Naive thymus-derived CD8-positive, alpha-beta T cell (primary cell): ENCODE measurements at regions not wholly inside any gene's neighbourhood (a gene's known extent, or its start where the extent isn't known, plus 50 kb on each side); places are given as distances from the start of the nearest gene placed in this dataset.

Experiments
- ATAC-seq, 2 donors: fragments of 150-1000 bp; cut with Tn5 transposase in 1 of 2; sonication (Bioruptor Pico), chemical (Tn5 transposase) in 1 of 2; 1 replicate in 1 of 2; 2 replicates in 1 of 2; pipeline ENCODE4 v1.10.0; 2021; ENCODE audit warnings: mild to moderate bottlenecking in 2 of 2, moderate library complexity in 2 of 2
- POLR2A ChIA-PET: fragments of 350-600 bp; sonication (Branson Sonifier 250); formaldehyde crosslinking; loops from one replicate; lab custom pipeline; 2021; ENCODE audit warnings: antibody characterized with exemption; lab: Charles Lee
- DNase-seq, 10 donors: peaks; one replicate each; pipeline versions ENCODE4 v3.0.0 to v3.0.0-alpha.2; 2020 to 2022
- H3K27ac Mint-ChIP-seq, 10 donors: one replicate each; pipeline ENCODE4 v1.8.0; 2020 to 2022; ENCODE audit warnings: mild to moderate bottlenecking in 10 of 10, mixed read lengths in 10 of 10, moderate library complexity in 4 of 10, inconsistent platforms in 1 of 10
- H3K27me3 Mint-ChIP-seq, 5 donors: one replicate each; pipeline ENCODE4 v1.8.0; 2021 to 2022; ENCODE audit warnings: mixed read lengths in 5 of 5
- H3K36me3 Mint-ChIP-seq, 3 donors: one replicate each; pipeline ENCODE4 v1.8.0; 2020 to 2022; ENCODE audit warnings: mixed read lengths in 3 of 3, mild to moderate bottlenecking in 2 of 3, inconsistent platforms in 1 of 3
- H3K4me1 Mint-ChIP-seq, 4 donors: one replicate each; pipeline ENCODE4 v1.8.0; 2021 to 2022; ENCODE audit warnings: mixed read lengths in 4 of 4
- H3K4me3 Mint-ChIP-seq, 10 donors: one replicate each; pipeline ENCODE4 v1.8.0; 2020 to 2022; ENCODE audit warnings: mild to moderate bottlenecking in 10 of 10, mixed read lengths in 10 of 10, moderate library complexity in 6 of 10, inconsistent platforms in 1 of 10
- H3K9me3 Mint-ChIP-seq, 9 donors: one replicate each; pipeline ENCODE4 v1.8.0; 2020 to 2022; ENCODE audit warnings: mixed read lengths in 9 of 9, mild to moderate bottlenecking in 3 of 9, inconsistent platforms in 1 of 9, moderate library complexity in 1 of 9

GRCh38 chr2:88265352-88266303, 95.5 kb downstream of the THNSL2 start:
- H3K4me3 Mint-ChIP-seq, result no peak overlapping the region
- POLR2A ChIA-PET, result no interaction called here
- no peak for ATAC-seq
- H3K4me1 Mint-ChIP-seq, result peaks cover 0 to 11% (median 0%) of the 10 kb centered on the region in 4 donors
- H3K9me3 Mint-ChIP-seq, result peaks cover 0 to 10% (median 2%) of the 10 kb centered on the region in 9 donors
- H3K27ac Mint-ChIP-seq, result peak overlapping the region in 2 of 10 donors; percentile 28 to 36
- H3K36me3 Mint-ChIP-seq, result no peaks in the 10 kb centered on the region
- H3K27me3 Mint-ChIP-seq, result peaks cover 0 to 14% (median 7%) of the 10 kb centered on the region in 5 donors
- DNase-seq, result no peak

GRCh38 chr2:88263861-88264260, 93.7 kb downstream of the THNSL2 start:
- DNase-seq (no peak), ATAC-seq (no peak)
- Mint-ChIP-seq H3K4me3 (no peak overlapping the region), H3K27ac (no peak overlapping the region), H3K27me3 (peaks cover 0 to 14% (median 7%) of the 10 kb centered on the region in 5 donors), H3K9me3 (peaks cover 0 to 5% (median 0%) of the 10 kb centered on the region in 9 donors), H3K36me3 (no peaks in the 10 kb centered on the region), H3K4me1 (peaks cover 0 to 6% (median 0%) of the 10 kb centered on the region in 4 donors)
- POLR2A ChIA-PET, result no interaction called here

GRCh38 chr2:88261725-88262124, 91.6 kb downstream of the THNSL2 start:
- Mint-ChIP-seq H3K36me3 (no peaks in the 10 kb centered on the region), H3K27ac (no peak overlapping the region), H3K4me1 (peaks cover 0 to 6% (median 0%) of the 10 kb centered on the region in 4 donors), H3K4me3 (no peak overlapping the region), H3K27me3 (peaks cover 0 to 26% (median 9%) of the 10 kb centered on the region in 5 donors), H3K9me3 (peaks cover 0 to 2% (median 0%) of the 10 kb centered on the region in 9 donors)
- ATAC-seq (no peak), DNase-seq (no peak)
- POLR2A ChIA-PET, result no interaction called here

- Mint-ChIP-seq H3K9me3 (peaks cover 0 to 14% (median 0%) of the 10 kb centered on the region in 9 donors), H3K4me3 (no peak overlapping the region), H3K36me3 (no peaks in the 10 kb centered on the region), H3K27ac (no peak overlapping the region), H3K27me3 (peaks cover 5 to 37% (median 16%) of the 10 kb centered on the region in 5 donors), H3K4me1 (no peaks in the 10 kb centered on the region)
- no peak for DNase-seq
- ATAC-seq, result no peak
- POLR2A ChIA-PET, result no interaction called here
Measured at GRCh38 chr2:88258208-88258607, 88.1 kb downstream of the THNSL2 start.

- peaks cover 10 to 39% (median 25%) of the 10 kb centered on the region in 5 donors for H3K27me3 Mint-ChIP-seq
- ATAC-seq (no peak), DNase-seq (no peak)
- H3K9me3 Mint-ChIP-seq, result peaks cover 0 to 14% (median 0%) of the 10 kb centered on the region in 9 donors
- H3K27ac Mint-ChIP-seq, result no peak overlapping the region
- no peaks in the 10 kb centered on the region for H3K4me1 Mint-ChIP-seq
- H3K4me3 Mint-ChIP-seq, result no peak overlapping the region
- POLR2A ChIA-PET, result no interaction called here
- no peaks in the 10 kb centered on the region for H3K36me3 Mint-ChIP-seq
Measured at GRCh38 chr2:88254437-88255091, 84.4 kb downstream of the THNSL2 start.

- Mint-ChIP-seq H3K27ac (peak overlapping the region in 1 of 10 donors; percentile 31), H3K4me3 (no peak overlapping the region), H3K36me3 (no peaks in the 10 kb centered on the region), H3K27me3 (peaks cover 10 to 39% (median 25%) of the 10 kb centered on the region in 5 donors), H3K9me3 (peaks cover 0 to 14% (median 0%) of the 10 kb centered on the region in 9 donors), H3K4me1 (no peaks in the 10 kb centered on the region)
- ATAC-seq (no peak), DNase-seq (no peak)
- POLR2A ChIA-PET, result no interaction called here
Measured at GRCh38 chr2:88253997-88254396, 83.9 kb downstream of the THNSL2 start.

- POLR2A ChIA-PET, result no interaction called here
- no peak overlapping the region for H3K4me3 Mint-ChIP-seq
- no peaks in the 10 kb centered on the region for H3K36me3 Mint-ChIP-seq
- H3K9me3 Mint-ChIP-seq, result peaks cover 0 to 14% (median 0%) of the 10 kb centered on the region in 9 donors
- H3K4me1 Mint-ChIP-seq, result no peaks in the 10 kb centered on the region
- peaks cover 11 to 39% (median 25%) of the 10 kb centered on the region in 5 donors for H3K27me3 Mint-ChIP-seq
- DNase-seq (no peak), ATAC-seq (no peak)
- no peak overlapping the region for H3K27ac Mint-ChIP-seq
Measured at GRCh38 chr2:88253375-88253774, 83.2 kb downstream of the THNSL2 start.

GRCh38 chr2:88252646-88253045, 82.5 kb downstream of the THNSL2 start:
- DNase-seq, result no peak
- H3K27ac Mint-ChIP-seq, result no peak overlapping the region
- ATAC-seq, result no peak
- no peaks in the 10 kb centered on the region for H3K4me1 Mint-ChIP-seq
- peaks cover 0 to 14% (median 0%) of the 10 kb centered on the region in 9 donors for H3K9me3 Mint-ChIP-seq
- POLR2A ChIA-PET, result no interaction called here
- no peak overlapping the region for H3K4me3 Mint-ChIP-seq
- peaks cover 12 to 36% (median 31%) of the 10 kb centered on the region in 5 donors for H3K27me3 Mint-ChIP-seq
- no peaks in the 10 kb centered on the region for H3K36me3 Mint-ChIP-seq

GRCh38 chr2:88252111-88252510, 82.0 kb downstream of the THNSL2 start:
- no peak overlapping the region for H3K4me3 Mint-ChIP-seq
- POLR2A ChIA-PET, result no interaction called here
- ATAC-seq, result no peak
- H3K27ac Mint-ChIP-seq, result no peak overlapping the region
- H3K4me1 Mint-ChIP-seq, result no peaks in the 10 kb centered on the region
- peaks cover 0 to 14% (median 0%) of the 10 kb centered on the region in 9 donors for H3K9me3 Mint-ChIP-seq
- no peak for DNase-seq
- H3K36me3 Mint-ChIP-seq, result no peaks in the 10 kb centered on the region
- H3K27me3 Mint-ChIP-seq, result peaks cover 9 to 32% (median 28%) of the 10 kb centered on the region in 5 donors

- POLR2A ChIA-PET, result no interaction called here
- Mint-ChIP-seq H3K27ac (peak overlapping the region in 1 of 10 donors; percentile 21), H3K4me3 (no peak overlapping the region), H3K4me1 (no peaks in the 10 kb centered on the region), H3K9me3 (peaks cover 0 to 2% (median 0%) of the 10 kb centered on the region in 9 donors), H3K36me3 (no peaks in the 10 kb centered on the region), H3K27me3 (peaks cover 5 to 34% (median 14%) of the 10 kb centered on the region in 5 donors)
- no peak for ATAC-seq
- no peak for DNase-seq
Measured at GRCh38 chr2:88250404-88250803, 80.3 kb downstream of the THNSL2 start.

GRCh38 chr2:88248280-88248828, 78.2 kb downstream of the THNSL2 start:
- no peak overlapping the region for H3K27ac Mint-ChIP-seq
- H3K9me3 Mint-ChIP-seq, result peaks cover 0 to 12% (median under 1%) of the 10 kb centered on the region in 9 donors
- no peaks in the 10 kb centered on the region for H3K36me3 Mint-ChIP-seq
- peaks cover 5 to 32% (median 10%) of the 10 kb centered on the region in 5 donors for H3K27me3 Mint-ChIP-seq
- no peak overlapping the region for H3K4me3 Mint-ChIP-seq
- H3K4me1 Mint-ChIP-seq, result no peaks in the 10 kb centered on the region
- DNase-seq, result no peak
- ATAC-seq, result no peak
- POLR2A ChIA-PET, result no interaction called here

GRCh38 chr2:88247531-88247930, 77.4 kb downstream of the THNSL2 start:
- DNase-seq (no peak), ATAC-seq (no peak)
- no peak overlapping the region for H3K4me3 Mint-ChIP-seq
- peaks cover 0 to 27% (median 9%) of the 10 kb centered on the region in 5 donors for H3K27me3 Mint-ChIP-seq
- H3K27ac Mint-ChIP-seq, result no peak overlapping the region
- POLR2A ChIA-PET, result no interaction called here
- no peaks in the 10 kb centered on the region for H3K4me1 Mint-ChIP-seq
- H3K9me3 Mint-ChIP-seq, result peaks cover 0 to 17% (median 6%) of the 10 kb centered on the region in 9 donors
- no peaks in the 10 kb centered on the region for H3K36me3 Mint-ChIP-seq
